ENCODE measurements at regions not wholly inside any gene's neighbourhood (a gene's known extent, or its start where the extent isn't known, plus 50 kb on each side); places are given as distances from the start of the nearest gene placed in this dataset.

GRCh38 chr3:102085431-102086176 lies 236.3 kb downstream of the NFKBIZ start:
- DNase-seq = no peak

- no peak for DNase-seq
Measured at GRCh38 chr3:102087236-102087635, 237.9 kb downstream of the NFKBIZ start.

GRCh38 chr3:102089239-102089638 lies 239.9 kb downstream of the NFKBIZ start:
- DNase-seq = no peak

GRCh38 chr3:102089904-102090720 lies 240.8 kb downstream of the NFKBIZ start:
- no peak for DNase-seq

GRCh38 chr3:102090721-102091045 lies 241.4 kb downstream of the NFKBIZ start:
- DNase-seq = no peak

GRCh38 chr3:102091358-102091757 lies 242.0 kb downstream of the NFKBIZ start:
- no peak for DNase-seq

GRCh38 chr3:102092617-102093466 lies 243.5 kb downstream of the NFKBIZ start:
- DNase-seq = no peak

- no peak for DNase-seq
Measured at GRCh38 chr3:102094506-102094905, 245.2 kb downstream of the NFKBIZ start.

- no peak for DNase-seq
Measured at GRCh38 chr3:102095383-102095782, 246.1 kb downstream of the NFKBIZ start.

- no peak for DNase-seq
Measured at GRCh38 chr3:102096066-102096465, 246.8 kb downstream of the NFKBIZ start.

- no peak for DNase-seq
Measured at GRCh38 chr3:102098130-102098885, 249.0 kb downstream of the NFKBIZ start.

GRCh38 chr3:102099913-102100312 lies 250.6 kb downstream of the NFKBIZ start:
- DNase-seq = no peak

GRCh38 chr3:102102394-102102793 lies 253.1 kb downstream of the NFKBIZ start:
- DNase-seq = no peak

GRCh38 chr3:102104033-102104432 lies 254.7 kb downstream of the NFKBIZ start:
- no peak for DNase-seq

- DNase-seq = no peak
Measured at GRCh38 chr3:102105193-102105592, 255.9 kb downstream of the NFKBIZ start.

- DNase-seq = no peak
Measured at GRCh38 chr3:102106416-102107097, 257.2 kb downstream of the NFKBIZ start.

- no peak for DNase-seq
Measured at GRCh38 chr3:102112704-102113230, 263.5 kb downstream of the NFKBIZ start.

GRCh38 chr3:102113421-102114041 lies 264.2 kb downstream of the NFKBIZ start:
- no peak for DNase-seq

- DNase-seq = no peak
Measured at GRCh38 chr3:102114264-102114979, 265.1 kb downstream of the NFKBIZ start.

- DNase-seq = no peak
Measured at GRCh38 chr3:102122527-102122926, 273.2 kb downstream of the NFKBIZ start.
